ENCODE measurements at regions not wholly inside any gene's neighbourhood (a gene's known extent, or its start where the extent isn't known, plus 50 kb on each side); places are given as distances from the start of the nearest gene placed in this dataset.
A peak's percentile ranks its signal among the peaks of the same experiment; 100 is the strongest.
"Not testable (repeated sequence)": the region's sequence is repeated elsewhere in the genome, so short reads cannot be mapped to it uniquely, and the experiment has no call there.

DNA sequence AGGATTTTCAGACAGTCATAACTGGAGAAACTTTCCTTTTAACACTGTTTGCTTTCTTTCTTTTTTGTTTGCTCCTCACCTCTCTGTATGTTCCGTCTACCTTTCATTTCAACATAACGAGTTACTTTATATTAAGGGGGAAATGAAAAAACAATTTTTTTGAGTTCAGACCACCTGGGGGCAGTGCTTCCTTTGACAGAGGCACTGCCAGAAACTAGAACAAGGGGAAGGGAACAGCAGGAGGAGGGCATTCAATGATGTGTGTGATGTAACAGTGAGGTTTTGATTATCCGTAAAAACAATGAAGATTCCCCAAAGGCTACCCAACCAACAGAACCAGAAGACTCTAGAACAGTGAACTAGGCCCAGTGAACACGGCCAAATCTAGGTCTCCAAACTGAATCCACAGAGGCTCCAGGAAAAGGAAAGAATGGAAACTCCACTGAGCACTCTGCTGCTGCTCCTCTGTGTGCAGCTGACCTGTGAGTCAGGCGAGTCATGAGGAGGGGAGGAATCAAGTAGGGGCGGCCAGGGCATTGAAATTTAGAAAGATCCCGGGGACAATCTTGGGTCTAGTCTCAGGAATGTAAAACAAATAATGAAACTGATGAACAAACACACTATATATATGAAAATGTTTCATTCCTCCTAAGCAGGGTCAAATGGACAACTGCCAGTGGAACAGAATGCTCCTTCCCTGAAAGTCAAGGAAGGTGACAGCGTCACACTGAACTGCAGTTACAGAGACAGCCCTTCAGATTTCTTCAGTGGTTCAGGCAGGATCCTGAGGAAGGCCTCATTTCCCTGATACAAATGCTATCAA lies 323.5 kb downstream of the DAD1 start:
- no peak for FAIRE-seq

GRCh38 chr14:22264759-22265158 lies 324.3 kb downstream of the DAD1 start:
- DNase-seq (ENCODE audit: low spot score) (no peak), FAIRE-seq (no peak)

More for the DNA sequence above, 323.5 kb downstream of the DAD1 start:
- no peak for DNase-seq (ENCODE audit: low spot score)

DNA sequence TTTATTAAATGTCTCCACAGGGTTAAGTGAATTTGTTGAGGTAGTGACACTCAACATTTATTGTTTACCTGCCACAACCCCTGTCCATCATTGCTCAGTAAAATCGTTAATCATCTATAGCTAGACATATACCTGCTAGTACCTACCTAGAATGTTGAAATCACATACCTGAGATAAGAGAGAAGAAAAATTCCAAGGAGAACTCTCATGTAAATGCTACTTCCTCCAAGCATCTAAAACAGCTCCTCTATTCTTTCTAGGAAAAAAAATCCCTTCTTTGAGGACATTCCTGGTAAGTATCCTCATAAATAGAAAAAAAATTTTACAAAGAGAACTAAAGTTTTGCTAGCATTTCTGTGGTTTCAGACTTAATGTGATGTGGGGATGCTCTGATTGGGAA lies 325.1 kb downstream of the DAD1 start:
- no peak for FAIRE-seq
- DNase-seq (ENCODE audit: low spot score), result no peak

- no peak for FAIRE-seq
- DNase-seq (ENCODE audit: low spot score), result no peak
Observed at GRCh38 chr14:22262881-22263280, 326.1 kb downstream of the DAD1 start.

- DNase-seq (ENCODE audit: low spot score) (no peak), FAIRE-seq (no peak)
Observed at GRCh38 chr14:22255017-22255950, 333.7 kb downstream of the DAD1 start.

- DNase-seq (ENCODE audit: low spot score), result no peak
- FAIRE-seq, result no peak
Observed at GRCh38 chr14:22252686-22253085, 336.3 kb downstream of the DAD1 start.

GRCh38 chr14:22251090-22251489 lies 337.9 kb downstream of the DAD1 start:
- DNase-seq (ENCODE audit: low spot score) (no peak), FAIRE-seq (no peak)

GRCh38 chr14:22249770-22250169 lies 339.3 kb downstream of the DAD1 start:
- no peak for FAIRE-seq

DNA sequence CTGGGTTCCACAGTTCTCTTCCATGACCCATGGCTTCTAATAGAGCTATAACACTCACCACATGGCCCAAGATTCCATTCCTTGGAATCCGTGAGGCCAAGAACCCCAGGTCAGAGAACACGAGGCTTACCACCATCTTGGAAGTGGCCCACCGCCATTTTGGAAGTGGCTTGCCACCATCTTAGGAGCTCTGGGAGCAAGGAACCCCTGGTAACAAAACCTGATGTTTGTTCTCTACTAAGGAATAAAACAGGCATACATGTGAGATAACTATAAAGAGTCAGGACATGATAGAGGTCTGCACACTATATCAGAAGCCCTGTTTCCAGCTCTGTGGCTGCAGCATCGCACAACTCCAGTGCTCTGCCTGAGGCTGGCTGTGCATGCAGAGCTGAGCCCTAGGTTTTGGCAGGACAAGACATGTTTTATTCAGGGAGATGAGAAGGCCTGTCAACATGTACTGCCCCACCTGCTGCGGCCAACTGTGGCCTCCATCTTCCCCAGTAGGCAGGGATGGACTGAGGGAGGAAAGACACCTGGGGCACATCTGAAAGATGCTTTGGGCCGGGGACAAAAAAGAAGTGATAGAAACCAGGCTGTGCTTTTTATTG lies 344.9 kb downstream of the DAD1 start:
- DNase-seq (ENCODE audit: low spot score) (no peak), FAIRE-seq (no peak)

More at GRCh38 chr14:22249770-22250169, 339.3 kb downstream of the DAD1 start:
- no peak for DNase-seq (ENCODE audit: low spot score)

- FAIRE-seq; DNase-seq (ENCODE audit: low spot score): not testable (repeated sequence)
Observed at GRCh38 chr14:22238320-22238719, 350.7 kb downstream of the DAD1 start.

- FAIRE-seq (no peak), DNase-seq (ENCODE audit: low spot score) (no peak)
Observed at GRCh38 chr14:22233377-22233776, 355.6 kb downstream of the DAD1 start.

- FAIRE-seq, result no peak
- DNase-seq (ENCODE audit: low spot score), result no peak
Observed at GRCh38 chr14:22232933-22233332, 356.1 kb downstream of the DAD1 start.

- no peak for DNase-seq (ENCODE audit: low spot score)
- no peak for FAIRE-seq
Observed at GRCh38 chr14:22232486-22232885, 356.5 kb downstream of the DAD1 start.

- FAIRE-seq (no peak), DNase-seq (ENCODE audit: low spot score) (no peak)
Observed at GRCh38 chr14:22231018-22231417, 358.0 kb downstream of the DAD1 start.

- no peak for DNase-seq (ENCODE audit: low spot score)
- FAIRE-seq, result no peak
Observed at GRCh38 chr14:22230517-22230916, 358.5 kb downstream of the DAD1 start.

DNA sequence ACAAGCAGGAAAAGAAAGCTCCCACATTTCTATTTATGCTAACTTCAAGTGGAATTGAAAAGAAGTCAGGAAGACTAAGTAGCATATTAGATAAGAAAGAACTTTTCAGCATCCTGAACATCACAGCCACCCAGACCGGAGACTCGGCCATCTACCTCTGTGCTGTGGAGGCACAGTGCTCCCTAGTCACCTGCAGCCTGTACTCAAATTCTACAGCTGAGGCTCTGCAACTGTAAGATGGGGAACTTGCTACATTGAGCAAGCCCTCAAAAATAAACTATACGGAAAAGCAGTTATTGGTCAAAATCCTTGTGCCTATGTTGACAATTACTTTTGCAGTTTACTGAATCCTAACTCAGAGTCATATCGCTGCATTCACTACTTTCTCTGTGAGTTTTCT lies 361.9 kb downstream of the DAD1 start:
- DNase-seq (ENCODE audit: low spot score) (no peak), FAIRE-seq (no peak)

GRCh38 chr14:22226381-22226780 lies 362.6 kb downstream of the DAD1 start:
- no peak for FAIRE-seq
- no peak for DNase-seq (ENCODE audit: low spot score)

DNA sequence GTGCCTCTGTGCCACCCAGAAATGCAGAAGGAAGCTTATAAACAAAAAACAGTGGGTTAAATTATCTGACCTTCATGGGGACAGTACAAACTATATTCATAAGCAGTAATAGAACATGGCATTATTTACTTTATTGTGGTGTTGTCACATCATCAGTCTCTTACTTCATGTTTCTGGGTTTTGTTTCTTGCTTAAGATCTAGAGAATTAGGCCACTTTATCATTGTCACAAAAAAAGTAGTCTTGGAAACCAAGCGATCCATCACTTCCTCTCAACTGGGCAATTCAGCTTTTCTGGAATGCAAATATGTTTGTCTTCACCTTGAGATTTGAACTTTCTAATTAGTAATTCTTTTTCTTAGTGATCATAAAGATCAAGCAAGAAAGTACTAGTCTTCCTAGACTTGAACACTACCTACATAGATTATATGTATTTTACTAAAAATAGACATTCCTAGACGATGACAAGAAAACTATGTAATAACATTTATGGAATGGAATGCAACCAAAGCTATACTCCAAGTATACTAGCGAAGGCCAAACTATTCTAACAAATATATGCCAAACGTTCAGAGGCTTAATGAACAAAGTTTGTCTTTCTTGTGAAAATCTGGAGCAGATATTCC lies 363.4 kb downstream of the DAD1 start:
- no peak for FAIRE-seq
- peak; percentile 30 for DNase-seq (ENCODE audit: low spot score)

- peak; percentile 8 for DNase-seq (ENCODE audit: low spot score)
- FAIRE-seq, result no peak
Observed at GRCh38 chr14:22221508-22221907, 367.5 kb downstream of the DAD1 start.

DNA sequence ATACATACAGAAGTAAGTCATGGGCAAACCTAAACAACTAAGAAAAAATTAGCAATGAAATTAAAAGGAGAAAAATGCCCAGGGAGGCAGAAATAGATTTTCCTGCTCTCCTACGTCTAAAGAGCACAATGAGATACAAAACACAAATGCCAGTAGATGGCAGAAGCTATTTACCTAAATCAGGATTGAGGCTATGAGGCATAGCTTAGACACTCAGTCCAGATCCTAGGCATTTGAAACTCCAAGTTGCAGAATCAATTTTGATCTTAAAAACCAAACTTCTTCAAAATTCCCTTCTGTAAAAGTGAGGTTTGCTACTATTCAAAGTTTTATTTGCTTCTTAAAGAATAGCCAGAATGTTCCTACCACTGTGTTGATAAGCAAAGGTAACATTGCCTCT lies 368.6 kb downstream of the DAD1 start:
- peak; percentile 11 for FAIRE-seq
- peak; percentile 14 for DNase-seq (ENCODE audit: low spot score)

DNA sequence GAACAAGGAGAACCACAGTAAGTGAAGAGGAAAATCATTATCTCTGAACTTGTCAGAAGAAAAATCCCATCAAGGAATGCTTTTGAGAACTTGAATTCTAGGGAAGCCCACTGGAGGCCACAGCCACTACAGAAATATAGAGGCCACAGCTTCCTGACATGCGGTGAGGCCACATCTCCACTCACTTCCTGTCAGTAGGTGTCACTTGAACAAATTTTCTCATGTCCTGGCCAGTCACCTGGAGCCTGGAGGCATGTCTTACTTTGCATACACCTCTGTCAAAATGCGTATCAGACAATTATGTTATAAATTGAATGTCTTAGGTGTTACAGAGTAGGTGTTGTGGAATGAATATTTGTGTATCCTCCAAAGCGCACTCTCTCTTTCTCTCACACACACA lies 370.3 kb downstream of the DAD1 start:
- DNase-seq (ENCODE audit: low spot score) (no peak), FAIRE-seq (no peak)

All from RCC 7860 (cell line).